ENCODE measurements at regions not wholly inside any gene's neighbourhood (a gene's known extent, or its start where the extent isn't known, plus 50 kb on each side); places are given as distances from the start of the nearest gene placed in this dataset.
A peak's percentile ranks its signal among the peaks of the same experiment; 100 is the strongest.

DNA sequence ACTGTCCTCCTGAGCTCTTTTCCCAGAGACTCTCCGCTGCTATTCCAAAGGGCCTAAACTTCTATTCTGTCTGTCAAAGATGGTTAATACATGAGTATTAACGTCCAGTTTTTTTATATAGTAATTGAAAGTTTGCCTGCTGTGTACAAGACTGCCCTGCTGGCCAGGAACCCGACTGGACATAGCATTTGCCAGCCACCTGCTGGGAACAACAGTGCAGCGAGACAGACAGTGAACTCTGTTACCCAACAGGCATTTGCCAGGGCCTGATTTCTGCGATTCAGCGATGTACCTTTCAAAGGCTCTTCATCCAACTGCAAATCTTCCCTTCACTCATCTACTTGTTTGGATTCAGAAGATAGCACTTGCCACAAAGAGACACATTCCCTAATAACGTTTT lies 128.8 kb upstream of the SEM1 start:
- Mint-ChIP-seq H3K36me3 (no peaks in the 10 kb centered on the region), H3K9me3 (peaks cover 0 to 2% (median 0%) of the 10 kb centered on the region in 8 donors), H3K4me3 (peak overlapping the region in 2 of 8 donors; percentile 57 to 65), H3K4me1 (peaks cover 20 to 33% (median 28%) of the 10 kb centered on the region in 4 donors), H3K27me3 (peaks cover 13 to 19% of the 10 kb centered on the region in 2 donors), H3K27ac (peak overlapping the region in 1 of 7 donors; percentile 10)
- DNase-seq: no peak
- intact Hi-C loops (cut with micrococcal nuclease): no loop called here
- no peaks in the 10 kb centered on the region for H3K27me3 ChIP-seq (ENCODE audit: insufficient read depth, low read length)
- H3K36me3 ChIP-seq (ENCODE audit: insufficient read depth, low read length): no peaks in the 10 kb centered on the region
- CTCF ChIA-PET (ENCODE audit: partially characterized antibody): no interaction called here
- POLR2A ChIA-PET (ENCODE audit: partially characterized antibody): no interaction called here
- no peak overlapping the region for H3K4me3 ChIP-seq (ENCODE audit: low read length in 2 of 2)
- no peaks in the 10 kb centered on the region for H3K9me3 ChIP-seq (ENCODE audit: control insufficient read depth in 1 of 2, low read length in 2 of 2)
- no peak overlapping the region for H3K27ac ChIP-seq (ENCODE audit: low read depth, low read length)
- H3K4me1 ChIP-seq (ENCODE audit: insufficient read depth, low read length): peaks cover 25% of the 10 kb centered on the region

DNA sequence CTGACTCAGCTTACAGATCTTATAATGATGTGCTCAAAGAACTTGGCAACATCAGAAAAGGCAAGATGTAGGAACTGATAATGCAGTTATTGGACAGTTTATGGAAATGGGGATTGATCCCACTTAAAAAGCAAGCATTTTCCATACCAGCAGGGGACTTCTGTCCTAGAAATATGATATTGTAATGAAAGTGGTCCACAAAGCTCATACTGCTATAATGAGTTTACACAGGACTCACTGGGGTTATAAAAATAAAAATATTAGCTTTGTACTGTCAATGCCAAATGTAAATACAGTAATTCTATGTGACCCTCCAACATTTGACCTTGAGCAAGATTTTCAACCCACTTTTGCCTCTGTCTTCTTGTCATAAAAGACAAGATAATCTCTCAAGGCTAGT lies 145.5 kb upstream of the SEM1 start:
- Histone ChIP-seq H3K27me3 (ENCODE audit: insufficient read depth, low read length) (no peaks in the 10 kb centered on the region), H3K4me1 (ENCODE audit: insufficient read depth, low read length) (no peaks in the 10 kb centered on the region), H3K9me3 (ENCODE audit: control insufficient read depth in 1 of 2, low read length in 2 of 2) (no peaks in the 10 kb centered on the region), H3K4me3 (ENCODE audit: low read length in 2 of 2) (no peak overlapping the region), H3K27ac (ENCODE audit: low read depth, low read length) (no peak overlapping the region), H3K36me3 (ENCODE audit: insufficient read depth, low read length) (no peaks in the 10 kb centered on the region)
- Mint-ChIP-seq H3K27me3 (peaks cover 0 to 4% of the 10 kb centered on the region in 2 donors), H3K9me3 (no peaks in the 10 kb centered on the region), H3K4me1 (no peaks in the 10 kb centered on the region), H3K36me3 (no peaks in the 10 kb centered on the region), H3K4me3 (no peak overlapping the region), H3K27ac (no peak overlapping the region)
- ChIA-PET POLR2A (ENCODE audit: partially characterized antibody) (no interaction called here), CTCF (ENCODE audit: partially characterized antibody) (no interaction called here)
- intact Hi-C loops (cut with micrococcal nuclease): no loop called here
- DNase-seq: no peak

DNA sequence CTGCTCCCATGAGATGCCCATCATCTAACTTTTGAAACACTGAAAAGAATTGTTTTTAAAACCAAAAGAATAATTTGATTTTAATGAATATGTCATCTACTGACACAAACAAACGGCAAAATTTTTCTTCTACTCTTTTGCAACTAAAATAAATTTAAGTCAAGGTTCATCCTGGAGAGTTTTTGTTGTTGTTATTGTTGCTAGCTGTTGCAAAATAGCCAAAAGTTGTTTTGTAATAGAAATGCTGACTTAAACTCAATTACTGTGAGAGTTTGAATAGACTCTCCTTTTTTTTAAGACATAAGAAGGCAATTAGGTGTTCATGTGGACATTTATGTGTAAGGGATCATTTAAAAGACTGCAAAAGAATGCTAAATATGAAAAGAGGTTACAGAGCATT lies 146.0 kb upstream of the SEM1 start:
- no peaks in the 10 kb centered on the region for H3K27me3 ChIP-seq (ENCODE audit: insufficient read depth, low read length)
- H3K27ac ChIP-seq (ENCODE audit: low read depth, low read length): no peak overlapping the region
- POLR2A ChIA-PET (ENCODE audit: partially characterized antibody): no interaction called here
- H3K9me3 ChIP-seq (ENCODE audit: control insufficient read depth in 1 of 2, low read length in 2 of 2): no peaks in the 10 kb centered on the region
- no peaks in the 10 kb centered on the region for H3K36me3 ChIP-seq (ENCODE audit: insufficient read depth, low read length)
- Mint-ChIP-seq H3K27me3 (peaks cover 0 to 4% of the 10 kb centered on the region in 2 donors), H3K9me3 (no peaks in the 10 kb centered on the region), H3K27ac (no peak overlapping the region), H3K4me1 (no peaks in the 10 kb centered on the region), H3K4me3 (no peak overlapping the region), H3K36me3 (no peaks in the 10 kb centered on the region)
- intact Hi-C loops (cut with micrococcal nuclease): no loop called here
- no peak overlapping the region for H3K4me3 ChIP-seq (ENCODE audit: low read length in 2 of 2)
- CTCF ChIA-PET (ENCODE audit: partially characterized antibody): no interaction called here
- no peak for DNase-seq
- no peaks in the 10 kb centered on the region for H3K4me1 ChIP-seq (ENCODE audit: insufficient read depth, low read length)

DNA sequence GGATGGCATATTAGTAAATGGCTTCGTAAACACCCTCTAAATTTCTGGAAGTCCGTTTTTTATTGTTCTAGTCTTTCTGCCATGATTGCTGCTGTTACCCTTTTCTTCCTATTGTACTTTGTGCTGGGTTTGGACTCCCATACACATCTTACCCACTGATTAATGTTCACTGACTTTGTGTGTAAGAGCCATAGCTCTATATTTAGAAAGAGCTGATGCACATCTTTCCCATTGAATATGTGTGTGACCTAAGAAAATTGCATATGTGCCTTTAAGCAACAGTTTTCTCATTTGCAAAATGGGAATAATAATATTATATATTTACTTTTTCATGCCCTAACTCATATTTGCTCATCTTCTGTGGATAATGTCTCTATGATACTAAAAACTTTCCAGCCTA lies 135.8 kb upstream of the DLX6 start:
- ChIA-PET POLR2A (ENCODE audit: partially characterized antibody) (no interaction called here), CTCF (ENCODE audit: partially characterized antibody) (no interaction called here)
- Mint-ChIP-seq H3K27ac (no peak overlapping the region), H3K9me3 (peaks cover 0 to 2% (median 0%) of the 10 kb centered on the region in 8 donors), H3K27me3 (peaks cover 2 to 13% of the 10 kb centered on the region in 2 donors), H3K36me3 (no peaks in the 10 kb centered on the region), H3K4me1 (no peaks in the 10 kb centered on the region), H3K4me3 (no peak overlapping the region)
- Histone ChIP-seq H3K4me1 (ENCODE audit: insufficient read depth, low read length) (no peaks in the 10 kb centered on the region), H3K4me3 (ENCODE audit: low read length in 2 of 2) (no peak overlapping the region), H3K36me3 (ENCODE audit: insufficient read depth, low read length) (no peaks in the 10 kb centered on the region), H3K9me3 (ENCODE audit: control insufficient read depth in 1 of 2, low read length in 2 of 2) (no peaks in the 10 kb centered on the region), H3K27me3 (ENCODE audit: insufficient read depth, low read length) (no peaks in the 10 kb centered on the region), H3K27ac (ENCODE audit: low read depth, low read length) (no peak overlapping the region)
- DNase-seq: no peak
- intact Hi-C loops (cut with micrococcal nuclease): no loop called here

DNA sequence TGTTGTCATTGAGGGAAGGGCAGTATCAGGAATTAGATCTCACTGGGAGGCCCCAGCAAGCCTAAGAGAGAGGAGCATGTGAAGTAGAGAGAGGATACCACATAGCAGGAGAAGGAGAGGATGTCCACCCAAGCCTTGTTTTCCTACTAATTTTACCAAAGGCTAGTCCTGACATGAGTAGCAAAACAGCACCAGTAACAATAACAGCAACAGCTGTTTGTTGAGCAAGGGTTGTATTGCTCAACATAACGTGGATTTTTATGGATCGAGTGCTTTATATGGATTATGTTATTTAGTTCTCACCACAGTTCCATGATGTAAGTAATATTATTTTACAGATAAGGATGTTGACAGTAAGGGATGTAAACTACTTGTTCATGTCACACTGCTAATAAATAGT lies 135.2 kb upstream of the DLX6 start:
- Mint-ChIP-seq H3K4me1 (no peaks in the 10 kb centered on the region), H3K27me3 (peaks cover 2 to 13% of the 10 kb centered on the region in 2 donors), H3K9me3 (no peaks in the 10 kb centered on the region), H3K36me3 (no peaks in the 10 kb centered on the region), H3K4me3 (no peak overlapping the region), H3K27ac (no peak overlapping the region)
- Histone ChIP-seq H3K36me3 (ENCODE audit: insufficient read depth, low read length) (no peaks in the 10 kb centered on the region), H3K9me3 (ENCODE audit: control insufficient read depth in 1 of 2, low read length in 2 of 2) (no peaks in the 10 kb centered on the region), H3K4me3 (ENCODE audit: low read length in 2 of 2) (no peak overlapping the region), H3K4me1 (ENCODE audit: insufficient read depth, low read length) (no peaks in the 10 kb centered on the region), H3K27ac (ENCODE audit: low read depth, low read length) (no peak overlapping the region), H3K27me3 (ENCODE audit: insufficient read depth, low read length) (no peaks in the 10 kb centered on the region)
- CTCF ChIA-PET (ENCODE audit: partially characterized antibody): no interaction called here
- POLR2A ChIA-PET (ENCODE audit: partially characterized antibody): no interaction called here
- DNase-seq: no peak
- intact Hi-C loops (cut with micrococcal nuclease): no loop called here

DNA sequence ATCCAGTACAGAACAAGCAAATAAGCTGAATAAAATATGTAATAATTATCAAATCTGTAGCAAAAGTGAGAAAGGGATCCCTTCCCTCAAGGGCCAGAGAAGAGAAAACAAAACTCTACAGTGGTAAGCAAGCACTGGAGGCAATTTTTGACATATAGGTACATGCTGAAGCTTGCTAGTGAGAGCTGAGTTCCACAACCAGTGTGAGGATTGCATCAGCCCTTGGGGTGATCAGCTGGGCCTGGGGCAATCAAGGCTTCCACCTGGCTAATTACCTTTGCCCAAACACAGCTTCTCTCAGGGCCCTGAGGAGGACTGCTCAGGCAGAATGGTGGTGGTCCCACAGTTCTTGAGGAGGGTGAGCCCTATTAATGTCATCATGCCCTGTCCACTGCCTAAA lies 134.4 kb upstream of the DLX6 start:
- Mint-ChIP-seq H3K4me1 (no peaks in the 10 kb centered on the region), H3K9me3 (peaks cover 0 to 2% (median 0%) of the 10 kb centered on the region in 8 donors), H3K36me3 (no peaks in the 10 kb centered on the region), H3K4me3 (no peak overlapping the region), H3K27ac (no peak overlapping the region), H3K27me3 (peaks cover 2 to 13% of the 10 kb centered on the region in 2 donors)
- CTCF ChIA-PET (ENCODE audit: partially characterized antibody): no interaction called here
- no peaks in the 10 kb centered on the region for H3K36me3 ChIP-seq (ENCODE audit: insufficient read depth, low read length)
- H3K4me1 ChIP-seq (ENCODE audit: insufficient read depth, low read length): no peaks in the 10 kb centered on the region
- DNase-seq: no peak
- no peaks in the 10 kb centered on the region for H3K9me3 ChIP-seq (ENCODE audit: control insufficient read depth in 1 of 2, low read length in 2 of 2)
- intact Hi-C loops (cut with micrococcal nuclease): no loop called here
- H3K27me3 ChIP-seq (ENCODE audit: insufficient read depth, low read length): no peaks in the 10 kb centered on the region
- H3K27ac ChIP-seq (ENCODE audit: low read depth, low read length): no peak overlapping the region
- H3K4me3 ChIP-seq (ENCODE audit: low read length in 2 of 2): no peak overlapping the region
- POLR2A ChIA-PET (ENCODE audit: partially characterized antibody): no interaction called here

DNA sequence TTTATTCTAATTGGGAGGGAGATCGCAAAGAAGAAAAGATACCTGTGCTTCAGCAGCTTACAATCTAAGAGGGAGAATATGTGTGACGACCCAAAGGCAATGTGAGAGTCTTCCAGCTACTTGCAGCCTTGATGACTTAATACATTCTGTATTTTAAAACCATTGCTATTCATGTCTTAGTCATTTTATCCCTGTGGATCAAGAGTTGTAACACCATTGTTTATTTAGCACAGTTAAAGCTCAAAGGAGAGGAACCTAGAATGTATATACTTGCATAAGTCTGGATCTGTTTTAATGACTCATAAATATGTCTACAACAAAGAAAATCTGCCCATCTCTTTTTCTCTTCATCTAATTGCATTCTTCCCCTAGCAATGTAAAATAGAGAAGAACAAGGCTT lies 117.9 kb upstream of the DLX6 start:
- Histone ChIP-seq H3K4me1 (ENCODE audit: insufficient read depth, low read length) (no peaks in the 10 kb centered on the region), H3K9me3 (ENCODE audit: control insufficient read depth in 1 of 2, low read length in 2 of 2) (no peaks in the 10 kb centered on the region), H3K27me3 (ENCODE audit: insufficient read depth, low read length) (no peaks in the 10 kb centered on the region), H3K27ac (ENCODE audit: low read depth, low read length) (no peak overlapping the region), H3K36me3 (ENCODE audit: insufficient read depth, low read length) (no peaks in the 10 kb centered on the region), H3K4me3 (ENCODE audit: low read length in 2 of 2) (no peak overlapping the region)
- ChIA-PET CTCF (ENCODE audit: partially characterized antibody) (no interaction called here), POLR2A (ENCODE audit: partially characterized antibody) (no interaction called here)
- intact Hi-C loops (cut with micrococcal nuclease): no loop called here
- Mint-ChIP-seq H3K4me3 (no peak overlapping the region), H3K4me1 (no peaks in the 10 kb centered on the region), H3K9me3 (no peaks in the 10 kb centered on the region), H3K27me3 (peaks cover 0 to 2% of the 10 kb centered on the region in 2 donors), H3K27ac (no peak overlapping the region), H3K36me3 (no peaks in the 10 kb centered on the region)
- no peak for DNase-seq

DNA sequence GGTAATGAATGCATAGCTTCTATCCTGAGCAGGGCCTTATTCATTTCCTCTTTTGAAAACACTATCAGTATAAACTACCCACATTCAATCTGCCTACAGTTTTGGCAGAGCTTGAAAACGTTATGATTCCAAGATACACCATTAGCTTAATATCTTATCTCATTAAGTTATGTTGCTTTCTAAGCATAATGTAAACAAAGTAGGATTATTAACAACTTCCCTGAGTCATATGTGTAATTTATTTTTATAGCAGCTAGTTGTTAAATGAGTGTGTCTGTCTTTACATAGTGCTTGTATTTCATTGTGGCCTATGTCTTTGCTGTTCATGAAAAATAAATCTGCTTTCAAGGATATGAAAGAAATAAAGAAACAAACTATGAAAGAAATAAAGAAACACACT lies 106.2 kb upstream of the DLX6 start:
- Histone ChIP-seq H3K9me3 (ENCODE audit: control insufficient read depth in 1 of 2, low read length in 2 of 2) (no peaks in the 10 kb centered on the region), H3K27me3 (ENCODE audit: insufficient read depth, low read length) (no peaks in the 10 kb centered on the region), H3K4me1 (ENCODE audit: insufficient read depth, low read length) (no peaks in the 10 kb centered on the region), H3K36me3 (ENCODE audit: insufficient read depth, low read length) (no peaks in the 10 kb centered on the region), H3K4me3 (ENCODE audit: low read length in 2 of 2) (no peak overlapping the region), H3K27ac (ENCODE audit: low read depth, low read length) (no peak overlapping the region)
- ChIA-PET POLR2A (ENCODE audit: partially characterized antibody) (no interaction called here), CTCF (ENCODE audit: partially characterized antibody) (interaction anchor here (0.6 kb wide), 1 partner anchor 676 kb away, joined by 4 read pairs; no protein-coding TSS in a partner anchor)
- peaks cover 2 to 11% of the 10 kb centered on the region in 2 donors for H3K27me3 Mint-ChIP-seq
- intact Hi-C loops (cut with micrococcal nuclease): no loop called here
- no peak for DNase-seq
- H3K9me3 Mint-ChIP-seq: peaks cover 0 to 2% (median 0%) of the 10 kb centered on the region in 8 donors
- H3K4me1 Mint-ChIP-seq: no peaks in the 10 kb centered on the region
- H3K4me3 Mint-ChIP-seq: no peak overlapping the region
- H3K27ac Mint-ChIP-seq: no peak overlapping the region
- H3K36me3 Mint-ChIP-seq: no peaks in the 10 kb centered on the region

Data from CD4-positive, alpha-beta memory T cell (primary cell).